Tibial artery (tissue), 4 donors: ENCODE measurements at regions not wholly inside any gene's neighbourhood (a gene's known extent, or its start where the extent isn't known, plus 50 kb on each side); places are given as distances from the start of the nearest gene placed in this dataset.
"Not testable (repeated sequence)": the region's sequence is repeated elsewhere in the genome, so short reads cannot be mapped to it uniquely, and the experiment has no call there.

Experiments
- DNase-seq, 2 donors: peaks; one replicate each; pipeline ENCODE4 v3.0.0-alpha.2; 2019
- H3K27ac ChIP-seq, 2 donors: fragments of 200-600 bp; sonication (generic) in 1 of 2; 1 replicate in 1 of 2; 2 replicates in 1 of 2; pipeline ENCODE4 v1.5.1; 2018 to 2019; ENCODE audit warnings: mild to moderate bottlenecking in 1 of 2
- H3K27me3 ChIP-seq, 2 donors: fragments of 200-600 bp; sonication (generic) in 1 of 2; one replicate each; pipeline versions ENCODE4 v1.5.1 to v1.6.0; 2016 to 2019
- H3K36me3 ChIP-seq, 3 donors: fragments of 200-600 bp; sonication (generic) in 2 of 3; one replicate each; pipeline ENCODE4 v1.5.1; 2016 to 2019; ENCODE audit warnings: mild to moderate bottlenecking in 2 of 3
- H3K4me1 ChIP-seq, 4 donors: fragments of 200-600 bp; sonication (generic) in 2 of 4; 1 replicate in 3 of 4; 2 replicates in 1 of 4; pipeline ENCODE4 v1.5.1; 2016 to 2019
- H3K4me3 ChIP-seq, 2 donors: fragments of 200-600 bp; sonication (generic) in 1 of 2; 1 replicate in 1 of 2; 2 replicates in 1 of 2; pipeline ENCODE4 v1.5.1; 2018 to 2019; ENCODE audit warnings: mild to moderate bottlenecking in 2 of 2
- H3K9me3 ChIP-seq, 3 donors: fragments of 200-600 bp; sonication (generic) in 1 of 3; one replicate each; pipeline ENCODE4 v1.5.1; 2016 to 2019
- CTCF ChIP-seq, 2 experiments: fragments of 200-600 bp in 1 of 2; fragments of 450-650 bp in 1 of 2; IDR thresholded peaks; one replicate each; pipeline ENCODE4 v1.5.1; 2017 to 2019; ENCODE audit warnings: antibody characterized with exemption in 2 of 2, mild to moderate bottlenecking in 1 of 2, moderate library complexity in 1 of 2
- intact Hi-C: fragments of 100-400 bp; cut with DNase I; formaldehyde crosslinking; loops from one replicate; pipeline ENCODE4 v1.15.0; 2023; ENCODE audit warnings: low total_unique reads

- H3K36me3 ChIP-seq, result no peaks in the 10 kb centered on the region
- intact Hi-C loops, result no loop called here
- no peaks in the 10 kb centered on the region for H3K9me3 ChIP-seq
- no peak overlapping the region for H3K27ac ChIP-seq
- H3K4me3 ChIP-seq, result no peak overlapping the region
- TF ChIP-seq CTCF (IDR thresholded peaks at IDR 0.05), result no peak
- H3K27me3 ChIP-seq, result peaks cover 0 to 52% of the 10 kb centered on the region in 2 donors
- DNase-seq, result no peak
- H3K4me1 ChIP-seq, result no peaks in the 10 kb centered on the region
These were observed 118.0 kb upstream of the ZBTB40 start for GRCh38 chr1:22333516-22334121.

GRCh38 chr1:22334860-22335550, 116.6 kb upstream of the ZBTB40 start:
- Histone ChIP-seq H3K27me3 (peaks cover 0 to 54% of the 10 kb centered on the region in 2 donors), H3K27ac (no peak overlapping the region), H3K36me3 (no peaks in the 10 kb centered on the region), H3K9me3 (no peaks in the 10 kb centered on the region), H3K4me3 (no peak overlapping the region), H3K4me1 (no peaks in the 10 kb centered on the region)
- intact Hi-C loops, result no loop called here
- no peak for DNase-seq
- no peak for TF ChIP-seq CTCF (IDR thresholded peaks at IDR 0.05)

GRCh38 chr1:22336274-22336673, 115.4 kb upstream of the ZBTB40 start:
- H3K9me3 ChIP-seq, H3K4me3 ChIP-seq, intact Hi-C loops, H3K27ac ChIP-seq, H3K4me1 ChIP-seq, H3K36me3 ChIP-seq, DNase-seq: not testable (repeated sequence)
- peaks cover 0 to 61% of the 10 kb centered on the region in 2 donors for H3K27me3 ChIP-seq

- intact Hi-C loops, H3K4me1 ChIP-seq, DNase-seq, H3K36me3 ChIP-seq, H3K9me3 ChIP-seq, H3K4me3 ChIP-seq, H3K27ac ChIP-seq: not testable (repeated sequence)
- H3K27me3 ChIP-seq, result peaks cover 0 to 63% of the 10 kb centered on the region in 2 donors
These were observed 114.7 kb upstream of the ZBTB40 start for GRCh38 chr1:22336696-22337545.

- Histone ChIP-seq H3K9me3 (no peaks in the 10 kb centered on the region), H3K36me3 (no peaks in the 10 kb centered on the region), H3K27ac (no peak overlapping the region), H3K4me3 (no peak overlapping the region), H3K4me1 (peaks cover 0 to 5% (median 3%) of the 10 kb centered on the region in 4 donors), H3K27me3 (peaks cover 0 to 66% of the 10 kb centered on the region in 2 donors)
- TF ChIP-seq CTCF (IDR thresholded peaks at IDR 0.05), result no peak
- DNase-seq, result no peak
- intact Hi-C loops, result no loop called here
These were observed 113.4 kb upstream of the ZBTB40 start for GRCh38 chr1:22338071-22338765.

- DNase-seq, result no peak
- H3K4me3 ChIP-seq, result no peak overlapping the region
- H3K4me1 ChIP-seq, result peaks cover 0 to 5% (median 3%) of the 10 kb centered on the region in 4 donors
- no peak for TF ChIP-seq CTCF (IDR thresholded peaks at IDR 0.05)
- no peaks in the 10 kb centered on the region for H3K36me3 ChIP-seq
- intact Hi-C loops, result no loop called here
- no peaks in the 10 kb centered on the region for H3K9me3 ChIP-seq
- no peak overlapping the region for H3K27ac ChIP-seq
- peaks cover 0 to 74% of the 10 kb centered on the region in 2 donors for H3K27me3 ChIP-seq
These were observed 112.4 kb upstream of the ZBTB40 start for GRCh38 chr1:22339237-22339636.
